HFFc6 (cell line): ENCODE measurements at regions not wholly inside any gene's neighbourhood (a gene's known extent, or its start where the extent isn't known, plus 50 kb on each side); places are given as distances from the start of the nearest gene placed in this dataset.
"Not testable (repeated sequence)": the region's sequence is repeated elsewhere in the genome, so short reads cannot be mapped to it uniquely, and the experiment has no call there.

Experiments
- DNase-seq: peaks from one replicate; pipeline ENCODE4 v3.0.0-alpha.2; 2018
- H3K27ac Mint-ChIP-seq: 2 replicates; pipeline ENCODE4 v1.8.0; 2020; ENCODE audit warnings: mild to moderate bottlenecking, mixed read lengths
- H3K27me3 Mint-ChIP-seq: 2 replicates; pipeline ENCODE4 v1.8.0; 2021; ENCODE audit warnings: mild to moderate bottlenecking, moderate library complexity, mixed read lengths; ENCODE audit not compliant: insufficient read depth
- H3K36me3 Mint-ChIP-seq: 2 replicates; pipeline ENCODE4 v1.8.0; 2021; ENCODE audit warnings: low read depth, mixed read lengths
- H3K4me1 Mint-ChIP-seq: 2 replicates; pipeline ENCODE4 v1.8.0; 2020; ENCODE audit warnings: low read depth, mixed read lengths
- H3K4me3 Mint-ChIP-seq: 2 replicates; pipeline ENCODE4 v1.8.0; 2020; ENCODE audit warnings: mild to moderate bottlenecking, moderate library complexity, mixed read lengths
- H3K9me3 Mint-ChIP-seq: 2 replicates; pipeline ENCODE4 v1.8.0; 2020; ENCODE audit warnings: mild to moderate bottlenecking, mixed read lengths
- CTCF ChIP-seq: fragments of 200-600 bp; sonication (generic); IDR thresholded peaks from 2 replicates; pipeline ENCODE4 v1.5.0; 2021; ENCODE audit warnings: antibody characterized with exemption, mild to moderate bottlenecking

GRCh38 chr15:96638793-96639192 is 308.3 kb downstream of the NR2F2 start:
- Mint-ChIP-seq H3K4me3 (no peak overlapping the region), H3K9me3 (peaks cover 11% of the 10 kb centered on the region), H3K27me3 (no peaks in the 10 kb centered on the region), H3K36me3 (no peaks in the 10 kb centered on the region), H3K4me1 (no peaks in the 10 kb centered on the region), H3K27ac (no peak overlapping the region)
- no peak for TF ChIP-seq CTCF
- no peak for DNase-seq

GRCh38 chr15:96645796-96646195 is 315.3 kb downstream of the NR2F2 start:
- no peak for TF ChIP-seq CTCF
- Mint-ChIP-seq H3K4me3 (no peak overlapping the region), H3K27me3 (no peaks in the 10 kb centered on the region), H3K4me1 (no peaks in the 10 kb centered on the region), H3K27ac (no peak overlapping the region), H3K9me3 (peaks cover 17% of the 10 kb centered on the region), H3K36me3 (no peaks in the 10 kb centered on the region)
- no peak for DNase-seq

- Mint-ChIP-seq H3K27me3 (no peaks in the 10 kb centered on the region), H3K27ac (no peak overlapping the region)
These were observed 318.4 kb downstream of the NR2F2 start for GRCh38 chr15:96648866-96649265.

GRCh38 chr15:96657096-96657495 is 326.6 kb downstream of the NR2F2 start:
- no peak for DNase-seq
- TF ChIP-seq CTCF: no peak
- Mint-ChIP-seq H3K27ac (no peak overlapping the region), H3K4me1 (no peaks in the 10 kb centered on the region), H3K4me3 (no peak overlapping the region), H3K27me3 (no peaks in the 10 kb centered on the region), H3K9me3 (peaks cover 46% of the 10 kb centered on the region), H3K36me3 (peaks cover 4% of the 10 kb centered on the region; the same call in 1 of the 2 replicates)

More at GRCh38 chr15:96648866-96649265, 318.4 kb downstream of the NR2F2 start:
- no peak for TF ChIP-seq CTCF
- H3K9me3 Mint-ChIP-seq: peaks cover 36% of the 10 kb centered on the region
- no peak overlapping the region for H3K4me3 Mint-ChIP-seq
- peaks cover 4% of the 10 kb centered on the region; the same call in 1 of the 2 replicates for H3K36me3 Mint-ChIP-seq
- DNase-seq: no peak
- no peaks in the 10 kb centered on the region for H3K4me1 Mint-ChIP-seq

- DNase-seq, H3K4me3 Mint-ChIP-seq, H3K27me3 Mint-ChIP-seq, H3K36me3 Mint-ChIP-seq, H3K27ac Mint-ChIP-seq, H3K4me1 Mint-ChIP-seq: not testable (repeated sequence)
- H3K9me3 Mint-ChIP-seq: peaks cover 36% of the 10 kb centered on the region
These were observed 336.5 kb downstream of the NR2F2 start for GRCh38 chr15:96666979-96667378.

- TF ChIP-seq CTCF: no peak
- H3K9me3 Mint-ChIP-seq: peaks cover 14% of the 10 kb centered on the region; the same call in 1 of the 2 replicates
- no peak overlapping the region for H3K27ac Mint-ChIP-seq
These were observed 339.9 kb downstream of the NR2F2 start for GRCh38 chr15:96670389-96670788.

More at GRCh38 chr15:96670389-96670788, 339.9 kb downstream of the NR2F2 start:
- Mint-ChIP-seq H3K36me3 (no peaks in the 10 kb centered on the region), H3K4me1 (no peaks in the 10 kb centered on the region), H3K4me3 (no peak overlapping the region), H3K27me3 (no peaks in the 10 kb centered on the region)
- DNase-seq: no peak
